ENCODE measurements at regions not wholly inside any gene's neighbourhood (a gene's known extent, or its start where the extent isn't known, plus 50 kb on each side); places are given as distances from the start of the nearest gene placed in this dataset.

DNA sequence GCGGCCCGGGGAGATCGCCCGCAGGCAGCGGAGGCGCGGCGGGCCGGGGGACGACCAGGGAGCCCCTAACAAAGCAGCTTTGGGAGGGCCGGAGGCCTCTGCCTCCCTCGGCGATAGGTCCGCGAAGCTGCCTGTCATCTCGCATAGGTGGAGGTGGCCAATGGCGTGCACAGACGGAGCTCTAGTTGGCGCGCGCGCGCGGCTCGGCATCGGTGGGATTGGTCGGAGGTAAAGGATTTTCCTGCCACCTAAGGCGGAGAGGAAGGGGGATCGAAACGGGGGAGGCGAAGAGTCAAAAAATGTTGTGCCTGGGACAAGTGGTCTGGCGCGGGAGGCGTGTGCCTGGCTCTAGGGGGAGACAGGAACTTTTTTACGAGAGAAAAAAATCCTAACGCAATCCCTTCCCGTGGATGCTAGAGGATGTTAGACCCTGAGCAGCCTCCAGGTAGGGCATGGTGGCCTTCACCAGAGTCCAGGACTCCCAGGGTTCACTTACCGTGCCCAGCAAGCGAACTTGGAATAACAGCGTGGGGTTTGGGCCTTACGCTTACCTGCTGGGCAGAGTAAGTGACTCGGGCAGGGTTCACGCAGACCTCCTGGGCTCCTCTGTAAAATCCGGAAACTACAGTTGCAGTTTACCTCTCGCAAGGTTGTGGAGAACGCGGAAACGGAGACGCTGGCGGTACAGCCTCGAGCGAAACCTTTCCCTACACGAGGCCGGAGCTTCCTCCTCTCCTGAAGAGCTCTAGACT lies 99.9 kb upstream of the SOD1 start:
- TF ChIP-seq, protein P1, sequence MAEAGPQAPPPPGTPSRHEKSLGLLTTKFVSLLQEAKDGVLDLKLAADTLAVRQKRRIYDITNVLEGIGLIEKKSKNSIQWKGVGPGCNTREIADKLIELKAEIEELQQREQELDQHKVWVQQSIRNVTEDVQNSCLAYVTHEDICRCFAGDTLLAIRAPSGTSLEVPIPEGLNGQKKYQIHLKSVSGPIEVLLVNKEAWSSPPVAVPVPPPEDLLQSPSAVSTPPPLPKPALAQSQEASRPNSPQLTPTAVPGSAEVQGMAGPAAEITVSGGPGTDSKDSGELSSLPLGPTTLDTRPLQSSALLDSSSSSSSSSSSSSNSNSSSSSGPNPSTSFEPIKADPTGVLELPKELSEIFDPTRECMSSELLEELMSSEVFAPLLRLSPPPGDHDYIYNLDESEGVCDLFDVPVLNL (CRISPR knock-in tag; IDR thresholded peaks at IDR 0.05; ENCODE audit: borderline replicate concordance, low read depth) = no peak
- TF ChIP-seq CTCF (IDR thresholded peaks at IDR 0.05) (no peak), SP1 (CRISPR knock-in tag; conservative IDR thresholded peaks at IDR 0.05) (no peak)

Data from WTC11 (cell line).